ENCODE measurements at regions not wholly inside any gene's neighbourhood (a gene's known extent, or its start where the extent isn't known, plus 50 kb on each side); places are given as distances from the start of the nearest gene placed in this dataset.
"Not testable (repeated sequence)": the region's sequence is repeated elsewhere in the genome, so short reads cannot be mapped to it uniquely, and the experiment has no call there.

DNA sequence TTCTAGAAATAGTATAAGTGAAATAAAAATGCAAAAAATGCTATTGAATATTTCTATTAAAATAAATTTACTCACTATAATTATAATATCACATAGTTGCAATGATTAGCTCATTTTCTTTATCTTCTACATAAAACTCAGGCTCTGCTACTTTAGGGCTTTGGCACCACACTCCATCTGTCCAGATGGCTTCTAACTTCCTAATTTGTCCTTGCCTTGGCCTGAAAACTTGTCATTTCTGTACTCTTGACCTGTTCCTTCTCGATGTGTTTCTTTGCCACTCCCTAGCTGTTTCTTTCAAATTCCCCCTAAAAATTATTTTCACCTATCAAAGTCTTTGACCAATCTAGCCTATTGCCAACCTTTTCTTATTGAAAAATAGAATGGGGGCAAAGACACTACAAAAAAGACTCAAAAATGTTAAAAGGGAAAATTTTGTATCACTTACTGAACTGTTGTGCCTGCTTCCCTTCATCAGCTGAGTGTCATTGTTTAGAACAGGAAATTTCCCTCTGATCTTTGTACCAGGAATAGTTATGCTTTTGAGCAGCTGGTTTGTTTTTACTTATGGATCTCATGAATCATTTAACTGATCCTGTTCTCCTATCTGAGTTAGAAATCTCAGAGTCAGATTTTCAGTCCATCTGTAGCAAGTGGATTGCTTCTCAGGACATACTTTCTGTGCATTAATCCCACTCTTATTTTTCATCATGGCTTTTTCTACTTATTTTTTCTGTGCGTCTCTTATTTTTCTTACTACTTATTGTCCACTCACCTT is 279.2 kb upstream of the CNR1 start:
- DNase-seq: no peak

DNA sequence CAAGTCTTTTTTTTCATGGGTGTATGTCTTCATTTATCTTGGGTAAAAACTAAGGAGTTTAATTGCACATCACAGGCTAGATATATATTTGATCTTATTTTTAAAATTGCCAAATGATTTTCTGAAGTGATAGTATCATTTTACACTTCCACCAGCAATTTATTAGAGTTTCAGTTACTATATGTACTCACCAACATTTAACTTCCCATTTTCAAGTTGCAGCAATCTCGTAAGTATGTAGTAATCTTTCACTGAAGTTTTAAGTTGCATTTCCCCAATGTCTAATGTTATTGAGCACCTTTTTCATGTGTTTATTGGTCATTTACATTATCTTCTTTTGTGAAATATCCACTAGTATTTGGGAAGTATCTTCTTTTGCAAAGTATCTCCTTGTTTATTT is 277.4 kb upstream of the CNR1 start:
- no peak for DNase-seq

DNA sequence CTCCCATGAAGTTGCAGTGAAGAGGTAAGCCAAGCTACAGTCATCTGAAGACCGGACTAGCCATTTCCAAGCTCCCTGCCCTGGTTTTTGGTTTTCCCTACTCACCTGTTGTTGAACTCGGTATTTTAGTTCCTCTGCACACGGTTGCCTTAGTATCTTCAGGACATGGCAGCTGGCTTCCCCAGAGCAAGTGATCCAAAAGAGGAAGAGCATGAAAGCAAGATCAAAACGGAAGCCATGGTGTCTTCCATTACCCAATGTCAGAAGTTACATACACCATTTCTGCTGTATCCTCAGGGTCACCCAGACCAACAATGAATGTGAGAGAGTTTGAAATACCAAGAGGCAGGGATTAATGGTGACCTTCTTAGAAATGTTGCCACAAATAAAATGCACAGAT is 276.6 kb upstream of the CNR1 start:
- no peak for DNase-seq

- peak in 1 of 2 experiments; percentile 9 for DNase-seq
Measured at GRCh38 chr6:88441346-88441745, 275.2 kb upstream of the CNR1 start.

DNA sequence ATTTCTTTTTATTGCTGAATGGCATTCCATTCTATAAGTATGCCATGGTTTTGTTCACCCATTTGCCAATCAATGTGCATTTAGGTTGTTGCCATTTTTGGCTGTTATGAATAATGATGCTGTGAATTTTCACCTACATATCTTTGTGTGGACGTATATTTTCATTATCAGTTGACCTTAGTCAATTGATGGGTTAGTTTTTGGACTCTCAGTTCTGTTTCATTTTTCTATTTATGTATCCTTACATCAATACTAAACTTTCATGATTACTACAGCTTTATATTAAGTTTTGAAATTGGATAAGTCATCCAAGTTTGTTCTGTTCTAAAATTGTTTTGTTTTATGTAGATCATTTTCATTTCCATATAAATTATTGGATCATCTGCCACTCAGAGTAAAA is 261.9 kb upstream of the CNR1 start:
- DNase-seq: no peak

DNA sequence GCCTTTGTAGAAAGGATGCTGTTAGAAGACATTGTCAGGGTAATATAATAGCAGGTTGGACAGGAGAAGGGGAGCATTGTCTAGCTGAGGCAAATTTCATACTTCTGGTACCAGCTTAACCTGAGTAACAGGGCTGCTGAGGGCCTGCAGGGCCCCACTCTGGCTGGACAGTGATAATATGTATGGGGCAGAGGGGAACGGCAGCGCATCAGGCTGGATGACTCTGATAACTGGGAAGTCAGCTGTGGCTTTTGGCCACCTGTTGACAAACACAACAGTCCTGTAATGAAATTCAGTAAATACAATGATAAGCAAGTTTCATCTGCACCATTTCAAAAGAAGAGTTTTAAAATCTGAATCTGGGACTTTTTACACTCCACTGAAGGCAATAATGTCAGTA is 259.9 kb upstream of the CNR1 start:
- no peak for DNase-seq

DNA sequence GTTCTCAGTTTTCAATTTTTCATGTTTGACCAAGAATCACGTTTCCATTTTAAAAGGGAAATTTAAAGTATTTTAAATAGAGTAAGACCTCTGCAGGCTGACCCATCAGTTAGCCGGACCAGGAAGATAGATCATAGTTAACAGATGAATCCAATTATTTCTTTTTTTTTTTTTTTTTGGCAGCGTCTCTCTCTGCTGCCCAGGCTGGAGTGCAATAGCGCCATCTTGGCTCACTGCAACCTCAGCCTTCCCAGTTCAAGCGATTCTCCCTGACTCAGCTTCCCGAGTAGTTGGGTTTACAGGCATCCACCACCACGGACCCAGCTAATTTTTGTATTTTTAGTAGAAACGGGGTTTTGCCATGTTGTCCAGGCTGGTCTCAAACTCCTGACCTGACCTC is 256.7 kb upstream of the CNR1 start:
- no peak for DNase-seq

DNA sequence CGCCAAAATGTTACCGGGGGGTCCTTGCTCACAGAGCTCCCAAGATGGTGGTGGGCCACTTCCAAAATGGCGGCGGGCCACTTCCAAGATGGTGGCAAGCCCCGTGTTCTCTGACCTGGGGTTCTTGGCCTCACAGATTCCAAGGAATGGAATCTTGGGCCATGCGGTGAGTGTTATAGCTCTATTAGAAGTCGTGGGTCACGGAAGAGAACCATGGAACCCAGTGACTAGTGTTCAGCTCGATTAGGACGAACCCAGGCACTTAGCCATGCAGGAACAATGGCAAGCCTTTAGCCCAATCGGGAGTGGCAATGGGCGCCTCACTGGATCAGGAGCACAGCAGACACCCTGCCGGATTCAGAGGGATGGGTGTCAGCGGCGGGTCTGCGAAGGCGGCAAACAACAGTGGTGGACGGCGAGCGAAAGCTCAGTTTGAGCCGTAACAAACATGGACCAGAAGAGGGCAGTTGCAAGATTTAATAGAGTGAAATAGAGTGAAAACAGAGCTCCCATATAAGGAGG is 254.9 kb upstream of the CNR1 start:
- not testable (repeated sequence) for DNase-seq

DNA sequence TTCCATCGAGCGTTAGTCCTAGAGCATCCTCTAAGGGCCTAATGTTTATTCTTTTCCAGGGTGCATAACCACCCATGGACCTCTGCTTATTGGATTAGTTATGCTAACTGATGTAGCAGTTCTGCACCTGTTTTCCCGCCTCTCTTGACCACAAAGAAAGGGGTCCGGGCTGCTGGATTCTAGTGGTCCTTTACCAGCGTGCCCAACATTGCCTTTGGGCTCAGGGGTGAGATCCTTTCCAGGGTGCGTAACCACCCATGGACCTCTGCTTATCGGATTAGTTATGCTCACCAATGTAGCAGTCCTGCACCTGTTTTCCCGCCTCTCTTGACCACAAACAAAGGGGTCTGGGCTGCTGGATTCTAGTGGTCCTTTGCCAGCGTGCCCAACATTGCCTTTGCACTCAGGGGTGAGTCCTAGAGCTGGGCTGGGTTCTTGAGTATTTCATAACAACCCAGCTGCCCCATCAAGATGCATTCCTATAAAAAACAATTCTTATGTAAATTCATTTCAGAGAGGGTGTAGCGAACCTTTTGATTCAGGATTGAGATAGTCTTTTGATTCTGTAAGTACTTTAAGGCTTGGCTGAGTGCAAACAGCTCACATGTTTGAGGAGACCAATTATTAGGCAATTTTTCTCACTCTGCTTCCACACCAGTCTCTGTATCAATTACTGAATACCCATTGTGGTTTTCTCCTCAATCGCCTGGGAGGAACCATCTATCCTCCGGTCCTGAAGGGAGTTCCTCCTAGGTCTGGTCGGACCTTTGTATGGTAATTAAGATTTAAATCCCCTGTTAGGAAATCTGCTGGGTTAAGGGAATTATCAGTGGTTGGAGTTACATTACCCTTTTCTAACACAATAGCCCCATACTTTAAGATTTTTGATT is 253.0 kb upstream of the CNR1 start:
- not testable (repeated sequence) for DNase-seq

DNA sequence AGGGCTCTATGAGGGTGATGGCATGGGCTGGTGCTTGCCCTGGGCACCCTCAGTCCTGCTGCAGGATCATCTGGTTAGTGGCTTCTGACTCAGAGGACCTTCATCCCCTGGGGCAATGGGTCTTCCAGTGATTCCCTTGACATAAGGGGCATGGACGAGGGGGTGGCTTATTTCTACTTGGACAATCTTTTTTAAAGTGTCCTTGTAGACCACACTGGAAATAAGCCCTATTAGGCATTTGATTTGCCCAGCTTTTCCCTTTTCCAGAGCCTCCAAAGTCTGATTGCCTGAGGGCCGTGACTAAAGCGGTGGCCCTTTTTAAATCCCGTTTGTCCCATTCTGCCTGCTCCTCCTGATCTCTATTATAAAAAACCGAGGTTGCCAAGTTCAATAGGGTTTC is 251.2 kb upstream of the CNR1 start:
- DNase-seq: not testable (repeated sequence)

GRCh38 chr6:88413459-88413858 is 247.3 kb upstream of the CNR1 start:
- no peak for DNase-seq

- DNase-seq: not testable (repeated sequence)
Measured at GRCh38 chr6:88408355-88408754, 242.2 kb upstream of the CNR1 start.

GRCh38 chr6:88406674-88407073 is 240.5 kb upstream of the CNR1 start:
- not testable (repeated sequence) for DNase-seq

GRCh38 chr6:88403486-88403885 is 237.3 kb upstream of the CNR1 start:
- no peak for DNase-seq

GRCh38 chr6:88402909-88403308 is 236.8 kb upstream of the CNR1 start:
- no peak for DNase-seq

GRCh38 chr6:88390998-88391397 is 224.9 kb upstream of the CNR1 start:
- peak; percentile 30 to 43 for DNase-seq

GRCh38 chr6:88388589-88388988 is 222.4 kb upstream of the CNR1 start:
- DNase-seq: no peak

DNA sequence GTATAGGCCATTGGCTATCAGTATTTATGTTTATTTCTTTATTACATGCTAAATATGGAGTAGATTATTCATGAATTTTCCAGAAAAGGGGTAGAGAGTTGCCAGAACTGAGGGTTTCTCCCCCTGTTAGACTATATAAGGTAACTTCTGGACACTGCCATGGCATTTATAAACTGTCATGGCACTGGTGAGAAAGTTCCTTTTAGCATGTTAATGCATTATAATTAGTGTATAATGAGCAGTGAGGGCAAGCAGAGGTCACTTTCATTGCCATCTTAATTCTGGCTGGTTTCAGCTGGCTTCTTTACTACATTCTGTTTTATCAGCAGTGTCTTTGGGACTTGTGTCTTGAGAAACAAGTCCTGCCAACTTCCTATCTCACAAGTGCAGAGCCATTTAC is 220.0 kb upstream of the CNR1 start:
- no peak for DNase-seq

- DNase-seq: no peak
Measured at GRCh38 chr6:88383183-88383582, 217.0 kb upstream of the CNR1 start.

DNA sequence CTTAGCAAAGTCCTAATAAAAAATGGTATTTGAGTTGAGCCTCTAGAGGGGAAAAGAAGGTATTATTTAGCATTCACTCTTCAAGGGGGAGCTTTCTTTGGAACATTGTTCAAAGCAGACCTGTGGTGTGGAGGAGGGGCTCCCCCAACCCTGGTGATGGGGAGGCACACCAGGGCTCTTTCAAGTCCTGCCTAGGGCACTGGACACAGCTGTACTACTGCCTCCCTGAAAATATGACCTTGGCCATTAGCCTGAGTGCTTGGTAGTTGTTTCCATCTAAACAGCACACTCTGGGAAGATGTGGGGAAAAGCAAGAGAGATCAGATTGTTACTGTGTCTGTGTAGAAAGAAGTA is 215.1 kb upstream of the CNR1 start:
- DNase-seq: no peak

- no peak for DNase-seq
Measured at GRCh38 chr6:88380618-88381288, 214.6 kb upstream of the CNR1 start.

DNA sequence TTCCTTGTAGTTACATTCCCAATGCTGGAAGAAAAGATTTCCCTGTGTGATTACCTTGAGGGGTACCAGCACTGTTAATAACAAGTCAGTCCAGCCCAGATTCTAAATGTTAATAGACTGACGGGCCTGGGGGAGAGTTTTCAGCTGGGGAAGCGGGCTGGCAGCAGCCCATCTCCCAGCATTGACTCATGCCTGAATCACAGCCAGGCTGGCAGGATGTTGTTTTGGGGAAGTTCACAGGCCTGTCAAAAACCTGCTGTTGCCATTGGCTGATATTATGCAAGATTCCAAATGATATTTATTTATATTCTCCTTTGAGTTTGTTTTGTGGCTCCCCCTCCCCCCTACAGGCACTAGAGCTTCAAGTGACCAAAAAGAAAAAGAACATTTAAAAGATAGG is 213.9 kb upstream of the CNR1 start:
- no peak for DNase-seq

DNA sequence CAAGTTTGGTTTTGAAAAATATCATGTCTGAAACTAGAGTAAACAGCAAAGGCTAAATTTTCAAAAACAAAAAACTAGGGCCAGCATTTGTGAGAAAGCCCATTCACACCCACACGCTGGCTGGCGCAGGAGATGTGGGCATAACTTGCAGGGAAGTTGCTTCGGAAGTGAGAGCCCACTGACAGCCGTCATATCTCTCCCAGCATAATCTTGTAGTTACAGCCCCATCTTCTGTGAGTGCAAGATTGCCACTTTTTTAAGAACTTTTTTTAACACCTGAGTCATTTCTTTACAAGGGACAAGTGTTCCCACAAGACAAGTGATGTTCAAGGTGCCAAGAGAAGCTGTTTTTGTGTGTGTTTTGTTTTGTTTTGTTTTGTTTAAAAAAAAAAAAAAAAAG is 212.5 kb upstream of the CNR1 start:
- no peak for DNase-seq

Measured in SHP77 (cell line).